Retinal pigment epithelial cell (primary cell): ENCODE measurements at regions not wholly inside any gene's neighbourhood (a gene's known extent, or its start where the extent isn't known, plus 50 kb on each side); places are given as distances from the start of the nearest gene placed in this dataset.

Experiments
- DNase-seq: peaks from one replicate; pipeline ENCODE4 v3.0.0-alpha.2; 2010; ENCODE audit warnings: low read depth
- H3K4me3 ChIP-seq: 2 replicates; pipeline ENCODE4 v1.5.1; 2011; ENCODE audit warnings: mild to moderate bottlenecking, low read length, control low read depth, moderate library complexity
- CTCF ChIP-seq: conservative IDR thresholded peaks from 2 replicates; pipeline ENCODE4 v1.5.1; 2011; ENCODE audit warnings: low read depth, low read length, control low read depth, inconsistent platforms

GRCh38 chr1:47705517-47706130 lies 267.8 kb downstream of the FOXD2 start:
- TF ChIP-seq CTCF: no peak
- no peak for DNase-seq
- H3K4me3 ChIP-seq: no peak overlapping the region

GRCh38 chr1:47707503-47707902 lies 269.7 kb downstream of the FOXD2 start:
- TF ChIP-seq CTCF: no peak
- no peak overlapping the region for H3K4me3 ChIP-seq
- DNase-seq: no peak

- TF ChIP-seq CTCF: no peak
- no peak for DNase-seq
- H3K4me3 ChIP-seq: no peak overlapping the region
These were observed 270.2 kb downstream of the FOXD2 start for GRCh38 chr1:47708019-47708535.

GRCh38 chr1:47708658-47709018 lies 270.8 kb downstream of the FOXD2 start:
- TF ChIP-seq CTCF: no peak
- no peak for DNase-seq
- H3K4me3 ChIP-seq: no peak overlapping the region

- peak; percentile 39 for TF ChIP-seq CTCF
- DNase-seq: no peak
- H3K4me3 ChIP-seq: no peak overlapping the region
These were observed 271.4 kb downstream of the FOXD2 start for GRCh38 chr1:47709019-47709871.

- no peak overlapping the region for H3K4me3 ChIP-seq
- no peak for DNase-seq
- no peak for TF ChIP-seq CTCF
These were observed 272.0 kb downstream of the FOXD2 start for GRCh38 chr1:47709872-47710231.
